Endothelial cell of umbilical vein (primary cell): ENCODE measurements at regions not wholly inside any gene's neighbourhood (a gene's known extent, or its start where the extent isn't known, plus 50 kb on each side); places are given as distances from the start of the nearest gene placed in this dataset.

Experiments used
- BruUV-seq: library from RNA; stranded (reverse); fragments of 400-500 nt; replicated peaks from 2 replicates; lab custom pipeline; 2021; lab: Mats Ljungman, UMichigan
- CTCF ChIA-PET: fragments of 300-600, 350-600 bp; sonication (Branson Sonifier 250); formaldehyde crosslinking; loops from one replicate; lab custom pipeline; 2021; ENCODE audit warnings: antibody characterized with exemption, inconsistent platforms; lab: Charles Lee
- POLR2A ChIA-PET: fragments of 300-600, 350-600 bp; sonication (Branson Sonifier 250); formaldehyde crosslinking; loops from one replicate; lab custom pipeline; 2021; ENCODE audit warnings: antibody characterized with exemption, inconsistent platforms; lab: Charles Lee
- DNase-seq: peaks from one replicate; pipeline ENCODE4 v3.0.0-alpha.2; 2011; ENCODE audit warnings: low read depth, low spot score
- FAIRE-seq: peaks from 2 replicates; lab custom pipeline; 2011; peaks lifted over from hg19 to GRCh38; lab: Jason Lieb, UNC
- H2AFZ ChIP-seq: 2 replicates; pipeline ENCODE4 v1.6.0; 2012; ENCODE audit warnings: low read depth, low read length, control low read depth, inconsistent platforms
- H3K27ac ChIP-seq: 2 replicates; pipeline ENCODE4 v1.5.1; 2011; ENCODE audit warnings: low read depth, mild to moderate bottlenecking, control low read depth, low read length, moderate library complexity; ENCODE audit not compliant: insufficient read depth
- H3K27me3 ChIP-seq, 2 experiments: 2 replicates each; pipeline versions ENCODE4 v1.6.0 to v1.6.1; 2011; ENCODE audit warnings: low read length in 2 of 2, mixed read lengths in 1 of 2; ENCODE audit not compliant: control insufficient read depth in 2 of 2, insufficient read depth in 2 of 2
- H3K36me3 ChIP-seq, 2 experiments: 2 replicates in 1 of 2; 3 replicates in 1 of 2; pipeline ENCODE4 v1.5.1; 2011; ENCODE audit warnings: low read length in 2 of 2, mild to moderate bottlenecking in 1 of 2, moderate library complexity in 1 of 2; ENCODE audit not compliant: control insufficient read depth in 2 of 2, insufficient read depth in 2 of 2; ENCODE audit errors: extremely low read depth in 1 of 2
- H3K4me1 ChIP-seq: 3 replicates; pipeline ENCODE4 v1.5.1; 2011; ENCODE audit warnings: mild to moderate bottlenecking, low read length; ENCODE audit not compliant: control insufficient read depth, insufficient read depth; ENCODE audit errors: extremely low read depth
- H3K4me2 ChIP-seq: 2 replicates; pipeline ENCODE4 v1.6.1; 2011; ENCODE audit warnings: low read length, control low read depth, mixed read lengths; ENCODE audit not compliant: insufficient read depth
- H3K4me3 ChIP-seq, 3 experiments: fragments of 200-600 bp in 1 of 3; sonication (generic), shearing (Covaris generic) in 1 of 3; replicated peaks in 1 of 3; 2 replicates each; pipeline ENCODE4 v1.5.1; 2011 to 2016; ENCODE audit warnings: control low read depth in 3 of 3, low read length in 3 of 3, mild to moderate bottlenecking in 2 of 3, inconsistent platforms in 1 of 3, low read depth in 1 of 3, moderate library complexity in 1 of 3; ENCODE audit not compliant: insufficient read depth in 1 of 3
- H3K79me2 ChIP-seq: 2 replicates; pipeline ENCODE4 v1.6.0; 2012; ENCODE audit warnings: low read length, inconsistent platforms; ENCODE audit not compliant: control insufficient read depth, insufficient read depth
- H3K9ac ChIP-seq: replicated peaks from 2 replicates; pipeline ENCODE3; 2011; ENCODE audit warnings: low read length, control low read depth; ENCODE audit not compliant: insufficient read depth; ENCODE audit errors: extremely low read depth
- H3K9me1 ChIP-seq: replicated peaks from 3 replicates; pipeline ENCODE4 v1.6.0; 2011; ENCODE audit warnings: mild to moderate bottlenecking, low read length; ENCODE audit not compliant: control insufficient read depth, insufficient read depth; ENCODE audit errors: extremely low read depth
- H3K9me3 ChIP-seq: replicated peaks from 2 replicates; pipeline ENCODE4 v1.5.1; 2012; ENCODE audit warnings: low read length, inconsistent platforms; ENCODE audit not compliant: control insufficient read depth, insufficient read depth
- H4K20me1 ChIP-seq: replicated peaks from 2 replicates; pipeline ENCODE3; 2011; ENCODE audit warnings: mild to moderate bottlenecking, low read length; ENCODE audit not compliant: control insufficient read depth, insufficient read depth; ENCODE audit errors: extremely low read depth
- EZH2 ChIP-seq: IDR thresholded peaks from 2 replicates; pipeline ENCODE4 v1.6.1; 2012; ENCODE audit warnings: borderline replicate concordance, low read depth, mild to moderate bottlenecking, moderate library complexity, low read length, inconsistent platforms; ENCODE audit not compliant: severe bottlenecking
- FOS ChIP-seq: IDR thresholded peaks from 2 replicates; pipeline ENCODE4 v1.6.1; 2011; ENCODE audit warnings: mild to moderate bottlenecking, low read length, moderate library complexity, borderline replicate concordance; ENCODE audit not compliant: insufficient read depth
- GATA2 ChIP-seq: IDR thresholded peaks from 2 replicates; pipeline ENCODE4 v1.7.0; 2011; ENCODE audit warnings: low read depth, mild to moderate bottlenecking, moderate library complexity, mixed read lengths, low read length; ENCODE audit not compliant: insufficient read length, insufficient read depth
- JUN ChIP-seq: IDR thresholded peaks from 2 replicates; pipeline ENCODE4 v1.6.1; 2011; ENCODE audit warnings: borderline replicate concordance, low read depth; ENCODE audit not compliant: insufficient read length, insufficient read depth
- MYC ChIP-seq: IDR thresholded peaks from one replicate; pipeline ENCODE4 v1.6.1; 2011; ENCODE audit warnings: mild to moderate bottlenecking, low read depth, low read length
- POLR2A ChIP-seq: IDR thresholded peaks from 2 replicates; pipeline ENCODE4 v1.6.1; 2012; ENCODE audit warnings: low read depth, mild to moderate bottlenecking, control low read depth, low read length
- POLR2AphosphoS5 ChIP-seq: IDR thresholded peaks from 2 replicates; pipeline ENCODE4 v1.6.1; 2012; ENCODE audit warnings: low read depth, mild to moderate bottlenecking, control low read depth, low read length, moderate library complexity; ENCODE audit not compliant: insufficient read depth
- dilution Hi-C: fragments of 300-500 bp; cut with MboI; formaldehyde crosslinking; loops from one replicate; pipeline ENCODE4 v1.15.0; 2019; ENCODE audit warnings: low sequenced_read_pairs; ENCODE audit not compliant: extremely low pct_ligation_motif_present
- intact Hi-C: fragments of 100-400 bp; cut with micrococcal nuclease; formaldehyde crosslinking; loops from one replicate; pipeline ENCODE4 v1.10.0; 2022
- TF ChIP-seq, protein P1 (sequence below): IDR thresholded peaks from 2 replicates; pipeline ENCODE4 v1.6.1; 2011; ENCODE audit not compliant: insufficient read depth, insufficient read length
- TF ChIP-seq, protein P2 (sequence below), 2 donors: IDR thresholded peaks; 1 replicate in 1 of 2; 2 replicates in 1 of 2; pipeline ENCODE4 v1.5.1; 2011; ENCODE audit warnings: low read length in 2 of 2, mild to moderate bottlenecking in 2 of 2, moderate library complexity in 2 of 2, control low read depth in 1 of 2, inconsistent platforms in 1 of 2, low read depth in 1 of 2; ENCODE audit not compliant: insufficient read depth in 1 of 2; ENCODE audit errors: extremely low read depth in 1 of 2

DNA sequence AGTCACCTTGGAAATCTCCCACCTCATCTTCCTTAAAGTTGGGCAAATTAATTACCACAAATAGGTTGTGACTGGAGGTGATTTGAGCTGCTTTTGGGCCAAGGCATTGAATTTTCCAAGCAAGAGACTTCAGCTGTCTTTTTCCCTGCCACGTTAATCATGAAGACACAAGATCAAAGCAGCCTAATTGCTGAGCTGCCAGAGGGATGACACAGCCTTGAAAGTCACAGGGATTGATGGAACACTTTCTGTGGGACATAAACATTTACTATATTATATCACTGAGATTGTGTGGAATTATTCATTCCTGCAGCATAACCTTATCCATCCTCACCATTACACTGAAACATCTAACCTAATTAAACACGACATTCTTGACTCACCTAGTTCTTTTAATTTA, 172.2 kb downstream of the FAM170A start:
- intact Hi-C loops (no loop called here), dilution Hi-C loops (no loop called here)
- H3K4me2 ChIP-seq, result no peak overlapping the region
- H3K4me1 ChIP-seq, result no peaks in the 10 kb centered on the region
- H3K27me3 ChIP-seq, result no peaks in the 10 kb centered on the region
- H3K4me3 ChIP-seq, result no peak overlapping the region
- no peak overlapping the region for H3K9ac ChIP-seq
- DNase-seq (no peak), FAIRE-seq (no peak)
- POLR2A ChIA-PET, result no interaction called here
- no peaks in the 10 kb centered on the region for H3K9me1 ChIP-seq
- no peaks in the 10 kb centered on the region for H3K36me3 ChIP-seq
- no TSS peak for BruUV-seq
- no peak overlapping the region for H3K27ac ChIP-seq
- H4K20me1 ChIP-seq, result no peaks in the 10 kb centered on the region
- peaks cover 1% of the 10 kb centered on the region for H3K9me3 ChIP-seq
- TF ChIP-seq FOS, result no peak
- TF ChIP-seq, protein P1, sequence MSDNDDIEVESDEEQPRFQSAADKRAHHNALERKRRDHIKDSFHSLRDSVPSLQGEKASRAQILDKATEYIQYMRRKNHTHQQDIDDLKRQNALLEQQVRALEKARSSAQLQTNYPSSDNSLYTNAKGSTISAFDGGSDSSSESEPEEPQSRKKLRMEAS, result no peak
- H2AFZ ChIP-seq, result no peak overlapping the region
- H3K79me2 ChIP-seq, result no peaks in the 10 kb centered on the region
- CTCF ChIA-PET, result no interaction called here

DNA sequence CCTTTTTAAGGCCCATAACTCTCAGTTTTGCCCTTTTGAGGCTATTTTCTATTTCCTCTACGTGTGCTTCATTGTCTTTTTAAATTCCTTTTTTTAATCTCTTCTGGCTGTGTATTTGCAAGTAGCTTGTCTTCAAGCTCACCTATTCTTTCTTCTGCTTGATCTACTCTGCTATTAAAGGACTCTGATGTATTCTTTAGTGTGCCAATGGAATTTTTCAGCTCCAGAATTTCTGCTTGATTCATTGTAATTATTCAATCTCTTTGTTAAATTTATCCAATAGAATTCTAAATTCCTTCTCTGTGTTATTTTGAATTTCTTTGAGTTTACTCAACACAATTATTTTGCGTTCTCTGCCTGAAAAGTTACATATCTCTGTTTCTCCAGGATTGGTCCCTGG, 178.7 kb downstream of the FAM170A start:
- H3K4me1 ChIP-seq, result no peaks in the 10 kb centered on the region
- FAIRE-seq, result no peak
- no peak for DNase-seq
- intact Hi-C loops (no loop called here), dilution Hi-C loops (no loop called here)
- ChIA-PET POLR2A (no interaction called here), CTCF (no interaction called here)
- no peak overlapping the region for H3K4me2 ChIP-seq
- no peaks in the 10 kb centered on the region for H3K27me3 ChIP-seq
- H3K27ac ChIP-seq, result no peak overlapping the region
- no peaks in the 10 kb centered on the region for H3K36me3 ChIP-seq
- H3K79me2 ChIP-seq, result no peaks in the 10 kb centered on the region
- H2AFZ ChIP-seq, result no peak overlapping the region
- H3K9ac ChIP-seq, result no peak overlapping the region
- no peaks in the 10 kb centered on the region for H4K20me1 ChIP-seq
- BruUV-seq, result no TSS peak
- peaks cover 4% of the 10 kb centered on the region for H3K9me3 ChIP-seq
- H3K4me3 ChIP-seq, result no peak overlapping the region
- no peaks in the 10 kb centered on the region for H3K9me1 ChIP-seq
- TF ChIP-seq EZH2, result no peak
- TF ChIP-seq POLR2A, result no peak
- no peak for TF ChIP-seq POLR2AphosphoS5
- TF ChIP-seq FOS, result no peak
- TF ChIP-seq JUN, result no peak
- TF ChIP-seq MYC, result no peak
- TF ChIP-seq, protein P2, sequence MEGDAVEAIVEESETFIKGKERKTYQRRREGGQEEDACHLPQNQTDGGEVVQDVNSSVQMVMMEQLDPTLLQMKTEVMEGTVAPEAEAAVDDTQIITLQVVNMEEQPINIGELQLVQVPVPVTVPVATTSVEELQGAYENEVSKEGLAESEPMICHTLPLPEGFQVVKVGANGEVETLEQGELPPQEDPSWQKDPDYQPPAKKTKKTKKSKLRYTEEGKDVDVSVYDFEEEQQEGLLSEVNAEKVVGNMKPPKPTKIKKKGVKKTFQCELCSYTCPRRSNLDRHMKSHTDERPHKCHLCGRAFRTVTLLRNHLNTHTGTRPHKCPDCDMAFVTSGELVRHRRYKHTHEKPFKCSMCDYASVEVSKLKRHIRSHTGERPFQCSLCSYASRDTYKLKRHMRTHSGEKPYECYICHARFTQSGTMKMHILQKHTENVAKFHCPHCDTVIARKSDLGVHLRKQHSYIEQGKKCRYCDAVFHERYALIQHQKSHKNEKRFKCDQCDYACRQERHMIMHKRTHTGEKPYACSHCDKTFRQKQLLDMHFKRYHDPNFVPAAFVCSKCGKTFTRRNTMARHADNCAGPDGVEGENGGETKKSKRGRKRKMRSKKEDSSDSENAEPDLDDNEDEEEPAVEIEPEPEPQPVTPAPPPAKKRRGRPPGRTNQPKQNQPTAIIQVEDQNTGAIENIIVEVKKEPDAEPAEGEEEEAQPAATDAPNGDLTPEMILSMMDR (IDR thresholded peaks at IDR 0.05; ENCODE audit: extremely low read depth in 1 of 2, insufficient read depth in 1 of 2, low read depth in 1 of 2, low read length in 2 of 2), result no peak
- no peak for TF ChIP-seq GATA2
- TF ChIP-seq, protein P1, result no peak
